GM19023 (cell line): ENCODE measurements at regions not wholly inside any gene's neighbourhood (a gene's known extent, or its start where the extent isn't known, plus 50 kb on each side); places are given as distances from the start of the nearest gene placed in this dataset.

Experiments
- ATAC-seq: cut with Tn5 transposase; IDR thresholded peaks from one replicate; pipeline ENCODE4 v1.9.1; 2021; ENCODE audit warnings: mild to moderate bottlenecking, moderate library complexity; ENCODE audit not compliant: unreplicated experiment

DNA sequence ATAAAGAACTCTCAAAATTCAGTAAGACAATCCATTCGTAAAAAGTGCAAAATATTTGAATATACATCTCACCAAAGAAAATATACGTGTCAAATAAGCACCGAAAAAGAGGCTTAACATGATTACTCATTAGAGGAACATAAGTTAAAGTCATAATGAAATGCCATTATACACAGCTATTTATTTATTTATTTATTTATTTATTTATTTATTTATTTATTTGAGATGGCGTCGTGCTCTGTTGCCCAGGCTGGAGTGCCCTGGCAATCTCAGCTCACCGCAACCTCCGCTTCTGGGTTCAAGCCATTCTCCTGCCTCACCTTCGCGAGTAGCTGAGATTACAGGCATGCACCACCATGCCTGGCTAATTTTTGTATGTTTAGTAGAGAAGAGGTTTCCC lies 203.6 kb upstream of the UBASH3B start:
- no peak for ATAC-seq

GRCh38 chr11:122441666-122442035 lies 213.9 kb upstream of the UBASH3B start:
- ATAC-seq = no peak

DNA sequence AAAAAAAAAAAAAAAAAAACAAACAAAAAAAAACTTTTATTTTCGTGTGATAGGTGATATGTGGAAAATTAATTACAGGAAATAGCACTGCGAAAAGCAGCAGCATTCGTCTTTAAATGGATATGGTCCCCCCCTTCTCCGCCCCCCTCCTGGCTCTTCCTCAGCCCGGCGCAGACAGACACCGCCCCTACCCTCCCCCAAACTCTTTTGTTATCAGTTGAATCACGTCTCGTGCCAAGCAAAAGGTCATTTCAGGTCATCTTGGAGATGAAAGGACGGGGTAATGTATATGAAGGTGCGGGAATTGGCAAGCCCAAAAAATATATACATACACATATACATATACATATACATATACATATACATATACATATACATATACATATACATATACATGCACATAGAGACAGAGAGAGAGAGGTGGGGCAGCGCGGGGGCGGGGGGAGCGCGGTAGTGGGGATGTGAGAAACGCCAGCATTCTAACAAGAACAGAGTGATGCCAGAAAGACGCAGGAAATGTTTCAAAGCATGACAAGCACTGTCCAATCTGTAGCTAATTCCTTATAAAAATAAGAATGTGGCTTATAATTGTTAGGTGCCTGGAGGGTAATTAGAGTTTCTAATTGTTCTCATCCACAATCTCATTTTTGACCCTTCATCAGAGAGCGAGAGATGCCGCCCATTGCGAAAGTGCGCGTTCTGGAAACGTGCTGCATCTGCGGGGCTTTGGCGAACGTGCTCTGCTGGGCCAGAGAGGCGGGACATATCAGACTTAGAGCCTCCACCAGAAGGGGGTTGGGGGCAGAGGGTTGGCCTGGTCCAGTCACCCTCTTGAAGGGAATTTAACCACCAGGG lies 214.5 kb upstream of the UBASH3B start:
- ATAC-seq = no peak

GRCh38 chr11:122439866-122440810 lies 215.4 kb upstream of the UBASH3B start:
- no peak for ATAC-seq

GRCh38 chr11:122436188-122436555 lies 219.3 kb upstream of the UBASH3B start:
- ATAC-seq = no peak

- ATAC-seq = no peak
Observed at GRCh38 chr11:122435540-122436187, 219.9 kb upstream of the UBASH3B start.

DNA sequence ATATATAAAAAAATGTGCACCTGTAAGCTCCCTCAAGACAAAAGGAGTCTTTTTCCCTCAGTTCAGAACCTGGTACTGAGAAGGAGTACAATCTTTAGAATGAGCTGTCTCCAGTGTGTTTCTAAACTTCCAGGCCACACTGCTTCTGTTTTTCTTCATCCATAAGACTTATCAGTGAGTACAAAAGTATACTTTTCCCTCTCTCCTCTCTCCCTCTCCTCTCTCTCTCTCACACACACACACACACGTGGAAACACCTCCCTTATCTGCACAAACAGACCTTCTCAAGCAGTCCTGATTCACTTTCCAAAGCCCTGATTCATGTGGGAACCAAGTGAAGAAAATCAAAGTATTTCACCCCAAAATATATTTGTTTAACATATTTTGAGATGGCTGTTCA lies 220.7 kb upstream of the UBASH3B start:
- ATAC-seq = no peak

- ATAC-seq = no peak
Observed at GRCh38 chr11:122430490-122430889, 225.0 kb upstream of the UBASH3B start.

DNA sequence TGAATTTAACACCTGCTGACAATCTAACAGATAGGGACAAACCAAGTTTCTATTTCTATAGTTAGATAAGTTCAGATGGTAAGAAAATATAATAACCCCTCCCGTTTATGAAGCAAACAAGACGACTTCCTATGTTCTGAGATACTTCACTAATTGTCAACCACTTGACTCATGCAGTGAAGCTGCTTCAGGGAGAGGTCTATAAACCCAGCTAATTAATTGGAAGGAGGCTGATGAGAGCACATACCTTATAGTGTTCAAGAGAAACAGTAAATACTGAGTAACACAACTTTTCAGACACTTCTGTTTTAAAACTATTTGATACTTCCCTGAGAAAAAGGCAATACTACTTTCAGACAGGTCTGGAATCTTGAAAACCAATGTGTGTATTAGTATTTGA lies 229.4 kb upstream of the UBASH3B start:
- no peak for ATAC-seq

- no peak for ATAC-seq
Observed at GRCh38 chr11:122424636-122425035, 230.9 kb upstream of the UBASH3B start.

DNA sequence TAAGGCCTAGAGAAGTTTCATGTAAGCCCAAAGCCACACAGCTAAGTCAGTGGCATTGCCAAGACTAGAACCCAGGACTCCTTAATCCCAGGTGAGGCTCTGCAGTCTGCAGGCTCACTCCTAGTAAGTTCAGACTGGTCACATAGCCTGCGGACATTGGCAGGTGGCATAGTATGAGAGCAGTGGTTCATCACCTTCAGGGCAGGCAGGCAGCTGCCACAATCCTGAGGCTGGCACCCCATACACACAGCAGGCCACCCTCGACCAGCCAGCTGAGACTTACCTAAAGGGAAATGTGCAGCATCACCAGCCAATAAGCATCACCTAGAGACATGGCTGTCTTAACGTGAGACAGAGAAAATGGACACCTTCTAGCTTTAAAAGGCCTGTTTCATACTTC lies 231.6 kb upstream of the UBASH3B start:
- ATAC-seq = no peak

DNA sequence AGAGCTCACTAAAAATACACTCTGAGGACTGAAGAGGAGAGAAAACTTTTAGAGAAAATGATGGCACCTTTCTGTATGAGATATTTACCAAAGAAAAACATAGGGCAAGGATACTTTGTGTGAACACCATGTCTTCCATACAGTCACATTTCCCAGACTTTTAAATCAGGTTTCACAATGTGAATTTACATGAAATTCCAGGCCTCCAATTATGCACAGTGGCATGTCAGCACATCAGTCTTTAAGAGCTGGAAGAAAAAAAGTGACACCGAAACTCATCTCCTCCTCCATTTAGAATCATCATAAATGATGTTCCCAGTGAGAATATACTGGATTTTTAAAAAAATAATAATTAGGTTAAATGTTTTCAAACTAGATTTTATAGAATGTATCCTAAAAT lies 232.2 kb upstream of the UBASH3B start:
- no peak for ATAC-seq

GRCh38 chr11:122422682-122423081 lies 232.8 kb upstream of the UBASH3B start:
- no peak for ATAC-seq

GRCh38 chr11:122421702-122422101 lies 233.8 kb upstream of the UBASH3B start:
- ATAC-seq = no peak

- ATAC-seq = no peak
Observed at GRCh38 chr11:122418032-122418431, 237.5 kb upstream of the UBASH3B start.

- no peak for ATAC-seq
Observed at GRCh38 chr11:122414406-122415018, 241.0 kb upstream of the UBASH3B start.

- no peak for ATAC-seq
Observed at GRCh38 chr11:122413677-122414076, 241.8 kb upstream of the UBASH3B start.

GRCh38 chr11:122412581-122412980 lies 242.9 kb upstream of the UBASH3B start:
- no peak for ATAC-seq

DNA sequence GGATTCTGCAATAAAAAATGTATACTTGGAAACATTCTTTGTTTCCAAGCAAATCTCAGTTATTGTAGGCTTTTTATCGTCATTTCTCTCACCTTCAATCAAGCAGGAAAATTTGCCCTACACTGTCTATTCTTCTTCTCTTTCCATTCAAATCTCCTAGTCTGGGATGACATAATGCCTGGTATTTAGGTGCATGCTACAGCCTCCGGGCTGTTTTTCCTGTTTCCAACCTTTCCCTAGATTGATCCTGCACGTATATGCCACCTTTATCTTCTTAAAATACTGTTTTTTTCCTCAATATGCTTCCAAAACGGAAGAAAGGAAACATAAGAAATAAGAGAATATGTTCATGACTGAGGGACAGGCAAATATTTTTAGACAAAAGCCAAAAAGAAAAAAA lies 249.1 kb upstream of the UBASH3B start:
- ATAC-seq = no peak

- ATAC-seq = no peak
Observed at GRCh38 chr11:122405547-122406341, 249.8 kb upstream of the UBASH3B start.
